ENCODE measurements at regions not wholly inside any gene's neighbourhood (a gene's known extent, or its start where the extent isn't known, plus 50 kb on each side); places are given as distances from the start of the nearest gene placed in this dataset.

GRCh38 chr2:13334545-13334944, 617.8 kb downstream of the TRIB2 start:
- Histone ChIP-seq H3K4me1 (ENCODE audit: low read length) (peaks cover 11% of the 10 kb centered on the region), H2AFZ (ENCODE audit: low read depth, low read length) (no peak overlapping the region), H3K36me3 (replicated peaks; ENCODE audit: low read depth, low read length) (no peaks in the 10 kb centered on the region), H3K9me3 (ENCODE audit: insufficient read depth, low read length) (no peaks in the 10 kb centered on the region), H3K4me2 (ENCODE audit: low read length) (no peak overlapping the region), H3K4me3 (ENCODE audit: low read length) (no peak overlapping the region), H3K27ac (ENCODE audit: low read length) (no peak overlapping the region), H3K79me2 (ENCODE audit: low read length) (no peaks in the 10 kb centered on the region), H4K20me1 (ENCODE audit: insufficient read depth, low read length) (no peaks in the 10 kb centered on the region), H3K27me3 (ENCODE audit: low read depth, low read length) (no peaks in the 10 kb centered on the region), H3K9ac (ENCODE audit: low read length) (no peak overlapping the region)
- TF ChIP-seq CTCF (IDR thresholded peaks at IDR 0.05; ENCODE audit: low read depth, low read length) (no peak), EZH2phosphoT487 (IDR thresholded peaks at IDR 0.05; ENCODE audit: low read depth) (no peak)

- H3K9me3 ChIP-seq (ENCODE audit: insufficient read depth, low read length) = no peaks in the 10 kb centered on the region
- no peak for TF ChIP-seq CTCF (IDR thresholded peaks at IDR 0.05; ENCODE audit: low read depth, low read length)
- no peak for TF ChIP-seq EZH2phosphoT487 (IDR thresholded peaks at IDR 0.05; ENCODE audit: low read depth)
Measured at GRCh38 chr2:13335862-13336535, 619.3 kb downstream of the TRIB2 start.

GRCh38 chr2:13351068-13351467, 634.3 kb downstream of the TRIB2 start:
- Histone ChIP-seq H3K4me3 (ENCODE audit: low read length) (no peak overlapping the region), H3K36me3 (replicated peaks; ENCODE audit: low read depth, low read length) (no peaks in the 10 kb centered on the region), H3K9ac (ENCODE audit: low read length) (no peak overlapping the region), H3K27me3 (ENCODE audit: low read depth, low read length) (no peaks in the 10 kb centered on the region), H2AFZ (ENCODE audit: low read depth, low read length) (no peak overlapping the region), H3K4me2 (ENCODE audit: low read length) (no peak overlapping the region), H4K20me1 (ENCODE audit: insufficient read depth, low read length) (no peaks in the 10 kb centered on the region), H3K4me1 (ENCODE audit: low read length) (no peaks in the 10 kb centered on the region), H3K27ac (ENCODE audit: low read length) (no peak overlapping the region), H3K79me2 (ENCODE audit: low read length) (no peaks in the 10 kb centered on the region), H3K9me3 (ENCODE audit: insufficient read depth, low read length) (no peaks in the 10 kb centered on the region)
- TF ChIP-seq EZH2phosphoT487 (IDR thresholded peaks at IDR 0.05; ENCODE audit: low read depth) (no peak), CTCF (IDR thresholded peaks at IDR 0.05; ENCODE audit: low read depth, low read length) (no peak)

More at GRCh38 chr2:13335862-13336535, 619.3 kb downstream of the TRIB2 start:
- Histone ChIP-seq H3K27me3 (ENCODE audit: low read depth, low read length) (no peaks in the 10 kb centered on the region), H2AFZ (ENCODE audit: low read depth, low read length) (no peak overlapping the region), H3K36me3 (replicated peaks; ENCODE audit: low read depth, low read length) (no peaks in the 10 kb centered on the region), H3K4me2 (ENCODE audit: low read length) (no peak overlapping the region), H3K9ac (ENCODE audit: low read length) (no peak overlapping the region), H3K4me1 (ENCODE audit: low read length) (peaks cover 11% of the 10 kb centered on the region), H3K79me2 (ENCODE audit: low read length) (no peaks in the 10 kb centered on the region), H3K27ac (ENCODE audit: low read length) (no peak overlapping the region), H3K4me3 (ENCODE audit: low read length) (no peak overlapping the region), H4K20me1 (ENCODE audit: insufficient read depth, low read length) (no peaks in the 10 kb centered on the region)

GRCh38 chr2:13353083-13353482, 636.3 kb downstream of the TRIB2 start:
- Histone ChIP-seq H3K36me3 (replicated peaks; ENCODE audit: low read depth, low read length) (no peaks in the 10 kb centered on the region), H3K4me2 (ENCODE audit: low read length) (no peak overlapping the region), H3K9ac (ENCODE audit: low read length) (no peak overlapping the region), H3K79me2 (ENCODE audit: low read length) (no peaks in the 10 kb centered on the region), H3K27me3 (ENCODE audit: low read depth, low read length) (no peaks in the 10 kb centered on the region), H3K4me1 (ENCODE audit: low read length) (no peaks in the 10 kb centered on the region), H2AFZ (ENCODE audit: low read depth, low read length) (0 out of 2 replicates have a peak overlapping the region, but pooled peaks have one; percentile 15), H3K9me3 (ENCODE audit: insufficient read depth, low read length) (no peaks in the 10 kb centered on the region), H3K4me3 (ENCODE audit: low read length) (no peak overlapping the region), H4K20me1 (ENCODE audit: insufficient read depth, low read length) (no peaks in the 10 kb centered on the region), H3K27ac (ENCODE audit: low read length) (no peak overlapping the region)
- no peak for TF ChIP-seq CTCF (IDR thresholded peaks at IDR 0.05; ENCODE audit: low read depth, low read length)
- no peak for TF ChIP-seq EZH2phosphoT487 (IDR thresholded peaks at IDR 0.05; ENCODE audit: low read depth)

All from OCI-LY3 (cell line).